Testis (tissue), 2 donors: ENCODE measurements at regions not wholly inside any gene's neighbourhood (a gene's known extent, or its start where the extent isn't known, plus 50 kb on each side); places are given as distances from the start of the nearest gene placed in this dataset.

Experiments
- POLR2A ChIP-seq: fragments of 450-650 bp; IDR thresholded peaks from one replicate; pipeline ENCODE4 v1.6.1; 2017; ENCODE audit warnings: antibody characterized with exemption, mild to moderate bottlenecking, moderate library complexity
- TF ChIP-seq, protein P1 (sequence below), 3 experiments: fragments of 450-650 bp in 2 of 3; fragments of 200-600 bp in 1 of 3; sonication (generic) in 1 of 3; IDR thresholded peaks; one replicate each; pipeline ENCODE4 v1.5.1; 2016 to 2019; ENCODE audit warnings: antibody characterized with exemption in 3 of 3, mild to moderate bottlenecking in 2 of 3, moderate library complexity in 1 of 3

- TF ChIP-seq, protein P1, sequence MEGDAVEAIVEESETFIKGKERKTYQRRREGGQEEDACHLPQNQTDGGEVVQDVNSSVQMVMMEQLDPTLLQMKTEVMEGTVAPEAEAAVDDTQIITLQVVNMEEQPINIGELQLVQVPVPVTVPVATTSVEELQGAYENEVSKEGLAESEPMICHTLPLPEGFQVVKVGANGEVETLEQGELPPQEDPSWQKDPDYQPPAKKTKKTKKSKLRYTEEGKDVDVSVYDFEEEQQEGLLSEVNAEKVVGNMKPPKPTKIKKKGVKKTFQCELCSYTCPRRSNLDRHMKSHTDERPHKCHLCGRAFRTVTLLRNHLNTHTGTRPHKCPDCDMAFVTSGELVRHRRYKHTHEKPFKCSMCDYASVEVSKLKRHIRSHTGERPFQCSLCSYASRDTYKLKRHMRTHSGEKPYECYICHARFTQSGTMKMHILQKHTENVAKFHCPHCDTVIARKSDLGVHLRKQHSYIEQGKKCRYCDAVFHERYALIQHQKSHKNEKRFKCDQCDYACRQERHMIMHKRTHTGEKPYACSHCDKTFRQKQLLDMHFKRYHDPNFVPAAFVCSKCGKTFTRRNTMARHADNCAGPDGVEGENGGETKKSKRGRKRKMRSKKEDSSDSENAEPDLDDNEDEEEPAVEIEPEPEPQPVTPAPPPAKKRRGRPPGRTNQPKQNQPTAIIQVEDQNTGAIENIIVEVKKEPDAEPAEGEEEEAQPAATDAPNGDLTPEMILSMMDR (IDR thresholded peaks at IDR 0.05) = no peak
- TF ChIP-seq POLR2A = no peak
Observed at GRCh38 chr5:91910247-91910646, 527.1 kb upstream of the ARRDC3 start.
